Fibroblast of villous mesenchyme (primary cell): ENCODE measurements at regions not wholly inside any gene's neighbourhood (a gene's known extent, or its start where the extent isn't known, plus 50 kb on each side); places are given as distances from the start of the nearest gene placed in this dataset.
"Not testable (repeated sequence)": the region's sequence is repeated elsewhere in the genome, so short reads cannot be mapped to it uniquely, and the experiment has no call there.

Experiments used
- DNase-seq: peaks from one replicate; pipeline ENCODE4 v3.0.0-alpha.2; 2010; ENCODE audit warnings: low read depth
- H3K4me3 ChIP-seq: 2 replicates; pipeline ENCODE4 v1.5.1; 2011; ENCODE audit warnings: low read depth, mild to moderate bottlenecking, low read length
- TF ChIP-seq, protein P1 (sequence below): IDR thresholded peaks from 2 replicates; pipeline ENCODE4 v1.5.1; 2012; ENCODE audit warnings: low read depth, mild to moderate bottlenecking, low read length; ENCODE audit not compliant: insufficient read depth

- peak; percentile 22 for DNase-seq
- H3K4me3 ChIP-seq: not testable (repeated sequence)
These were observed 1546.5 kb downstream of the RPIA start for GRCh38 chr2:90237923-90238361.

GRCh38 chr2:90238505-90239230 lies 1547.2 kb downstream of the RPIA start:
- not testable (repeated sequence) for DNase-seq

More at GRCh38 chr2:90237923-90238361, 1546.5 kb downstream of the RPIA start:
- TF ChIP-seq, protein P1, sequence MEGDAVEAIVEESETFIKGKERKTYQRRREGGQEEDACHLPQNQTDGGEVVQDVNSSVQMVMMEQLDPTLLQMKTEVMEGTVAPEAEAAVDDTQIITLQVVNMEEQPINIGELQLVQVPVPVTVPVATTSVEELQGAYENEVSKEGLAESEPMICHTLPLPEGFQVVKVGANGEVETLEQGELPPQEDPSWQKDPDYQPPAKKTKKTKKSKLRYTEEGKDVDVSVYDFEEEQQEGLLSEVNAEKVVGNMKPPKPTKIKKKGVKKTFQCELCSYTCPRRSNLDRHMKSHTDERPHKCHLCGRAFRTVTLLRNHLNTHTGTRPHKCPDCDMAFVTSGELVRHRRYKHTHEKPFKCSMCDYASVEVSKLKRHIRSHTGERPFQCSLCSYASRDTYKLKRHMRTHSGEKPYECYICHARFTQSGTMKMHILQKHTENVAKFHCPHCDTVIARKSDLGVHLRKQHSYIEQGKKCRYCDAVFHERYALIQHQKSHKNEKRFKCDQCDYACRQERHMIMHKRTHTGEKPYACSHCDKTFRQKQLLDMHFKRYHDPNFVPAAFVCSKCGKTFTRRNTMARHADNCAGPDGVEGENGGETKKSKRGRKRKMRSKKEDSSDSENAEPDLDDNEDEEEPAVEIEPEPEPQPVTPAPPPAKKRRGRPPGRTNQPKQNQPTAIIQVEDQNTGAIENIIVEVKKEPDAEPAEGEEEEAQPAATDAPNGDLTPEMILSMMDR: peak; percentile 29

GRCh38 chr2:90239769-90240168 lies 1548.3 kb downstream of the RPIA start:
- H3K4me3 ChIP-seq, DNase-seq: not testable (repeated sequence)

More at GRCh38 chr2:90238505-90239230, 1547.2 kb downstream of the RPIA start:
- H3K4me3 ChIP-seq: not testable (repeated sequence)

GRCh38 chr2:90244902-90245765 lies 1553.7 kb downstream of the RPIA start:
- peak; percentile 9 for DNase-seq
- not testable (repeated sequence) for H3K4me3 ChIP-seq

DNA sequence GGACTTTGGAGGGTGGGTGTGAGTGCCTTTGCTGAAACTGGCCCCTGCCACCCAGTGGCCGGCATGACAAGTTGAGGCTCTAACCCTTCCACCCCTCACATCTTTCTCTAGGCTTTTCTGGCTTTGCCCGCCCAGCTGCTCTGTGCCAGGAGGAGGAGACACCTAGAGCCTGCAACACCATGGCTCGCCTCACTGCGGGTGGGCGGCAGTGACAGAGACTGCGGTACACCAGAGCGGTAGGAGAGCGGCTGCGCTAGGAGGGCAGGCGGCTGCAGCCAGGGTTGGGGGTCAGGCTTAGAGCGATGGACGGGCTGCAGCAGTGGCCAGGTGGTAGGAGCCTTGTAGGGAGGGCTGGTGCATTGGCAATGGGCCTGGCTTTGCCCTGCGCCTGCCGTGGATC lies 1556.9 kb downstream of the RPIA start:
- not testable (repeated sequence) for H3K4me3 ChIP-seq, DNase-seq

GRCh38 chr2:90250350-90250749 lies 1558.9 kb downstream of the RPIA start:
- not testable (repeated sequence) for H3K4me3 ChIP-seq, DNase-seq

GRCh38 chr2:90251576-90251975 lies 1560.1 kb downstream of the RPIA start:
- DNase-seq, H3K4me3 ChIP-seq: not testable (repeated sequence)

DNA sequence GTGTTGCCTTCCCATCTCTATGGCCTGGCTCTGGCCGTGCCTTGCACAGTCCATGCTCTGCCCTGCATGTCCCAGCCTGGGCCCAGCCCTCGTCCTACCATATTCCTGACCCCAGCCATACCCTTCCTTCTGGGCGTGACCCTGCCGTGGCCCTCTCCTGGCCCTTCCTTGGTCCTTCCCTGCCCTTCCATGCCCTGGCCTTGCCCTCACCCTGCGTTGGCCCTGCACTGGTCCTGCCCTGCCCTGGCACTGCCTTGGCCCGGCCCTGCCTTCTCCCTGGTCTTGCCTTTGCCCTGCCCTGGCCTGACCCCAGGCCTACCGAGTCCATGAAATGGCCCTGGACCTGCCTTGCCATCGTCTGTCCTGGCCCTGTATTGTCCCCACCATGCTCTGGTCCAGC lies 1561.8 kb downstream of the RPIA start:
- H3K4me3 ChIP-seq, DNase-seq: not testable (repeated sequence)

DNA sequence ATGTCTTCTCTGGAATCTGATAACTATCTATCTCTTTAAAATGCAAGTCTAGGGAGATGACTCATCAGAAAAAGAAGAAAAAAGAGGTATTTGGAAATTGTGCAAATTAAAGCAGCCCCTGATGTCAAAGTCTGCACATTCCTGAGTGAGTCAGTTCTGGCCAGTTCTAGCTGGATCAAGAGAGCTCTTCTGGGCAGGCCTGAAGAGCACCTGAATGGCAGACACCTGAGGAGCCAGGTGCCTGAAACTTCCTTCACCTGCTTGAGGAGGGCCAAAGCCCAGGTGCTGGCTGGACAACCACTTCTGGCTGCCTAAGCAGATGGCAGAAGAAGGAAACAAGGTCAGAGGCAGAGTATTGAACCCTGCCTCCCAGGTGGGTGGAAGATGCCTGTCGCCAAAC lies 1575.4 kb downstream of the RPIA start:
- not testable (repeated sequence) for DNase-seq, H3K4me3 ChIP-seq

DNA sequence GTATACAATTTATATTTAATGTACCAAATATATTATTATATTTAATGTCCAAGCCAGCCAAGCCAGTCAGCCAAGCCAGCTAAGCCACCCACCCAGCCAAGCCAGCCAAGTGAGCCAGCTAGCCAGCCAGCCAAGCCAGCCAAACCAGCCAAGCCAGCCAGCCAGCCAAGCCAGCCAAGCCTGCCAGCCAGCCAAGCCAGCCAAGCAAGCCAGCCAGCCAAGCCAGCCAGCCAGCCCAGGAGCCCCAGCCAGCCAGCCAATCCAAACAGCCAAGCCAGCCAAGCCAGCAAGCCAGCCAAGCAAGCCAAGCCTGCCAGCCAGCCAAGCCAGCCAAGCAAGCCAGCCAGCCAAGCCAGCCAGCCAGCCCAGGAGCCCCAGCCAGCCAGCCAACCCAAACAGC lies 1596.3 kb downstream of the RPIA start:
- DNase-seq, H3K4me3 ChIP-seq: not testable (repeated sequence)

DNA sequence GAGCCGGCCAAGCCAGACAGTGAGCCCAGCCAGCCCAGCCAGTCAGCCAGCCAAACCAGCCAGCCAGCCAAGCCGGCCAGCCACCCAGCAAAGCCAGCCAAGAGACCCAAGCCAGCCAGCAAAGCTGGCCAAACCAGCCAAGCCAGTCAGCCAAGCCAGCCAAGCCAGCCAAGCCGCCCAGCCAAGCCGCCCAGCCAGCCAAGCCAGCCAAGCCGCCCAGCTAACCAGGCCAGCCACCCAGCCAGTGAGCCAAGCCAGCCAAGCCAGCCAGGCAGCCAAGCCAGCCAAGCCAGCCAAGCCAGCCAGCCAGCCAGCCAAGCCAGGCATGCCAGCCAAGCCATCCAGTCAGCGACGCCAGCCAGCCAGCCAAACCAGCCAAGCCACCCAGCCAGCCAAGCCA lies 1596.9 kb downstream of the RPIA start:
- not testable (repeated sequence) for H3K4me3 ChIP-seq, DNase-seq

DNA sequence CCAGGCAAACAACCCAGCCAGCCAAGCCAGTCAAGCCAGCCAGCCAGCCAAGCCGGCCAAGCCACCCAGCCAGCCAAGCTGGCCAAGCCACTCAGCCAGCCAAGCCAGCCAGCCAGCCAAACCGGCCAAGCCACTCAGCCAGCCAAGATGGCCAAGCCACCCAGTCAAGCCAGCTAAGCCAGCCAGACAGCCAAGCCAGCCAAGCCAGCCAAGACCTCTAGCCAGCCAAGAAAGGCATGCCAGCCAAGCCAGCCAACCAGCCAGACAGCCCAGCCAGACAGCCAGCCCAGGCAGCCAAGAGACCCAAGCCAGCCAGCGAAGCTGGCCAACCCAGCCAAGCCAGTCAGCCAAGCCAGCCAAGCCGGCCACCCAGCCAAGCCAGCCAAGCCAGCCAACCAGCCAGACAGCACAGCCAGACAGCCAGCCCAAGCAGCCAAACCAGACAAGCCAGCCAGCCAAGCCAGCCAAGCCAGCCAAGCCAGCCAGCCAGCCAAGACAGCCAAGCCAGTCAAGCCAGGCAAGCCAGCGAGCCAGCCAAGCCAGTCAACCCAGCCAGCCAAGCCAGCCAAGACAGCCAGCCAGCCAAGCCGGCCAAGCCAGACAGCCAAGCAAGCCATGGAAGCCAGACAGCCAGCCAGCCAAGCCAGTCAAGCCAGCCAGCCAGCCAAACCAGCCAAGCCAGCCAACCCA lies 1598.0 kb downstream of the RPIA start:
- not testable (repeated sequence) for H3K4me3 ChIP-seq, DNase-seq

- not testable (repeated sequence) for DNase-seq
These were observed 1599.2 kb downstream of the RPIA start for GRCh38 chr2:90290701-90291100.

GRCh38 chr2:90291168-90291883 lies 1599.9 kb downstream of the RPIA start:
- not testable (repeated sequence) for H3K4me3 ChIP-seq, DNase-seq

More at GRCh38 chr2:90290701-90291100, 1599.2 kb downstream of the RPIA start:
- H3K4me3 ChIP-seq: not testable (repeated sequence)

DNA sequence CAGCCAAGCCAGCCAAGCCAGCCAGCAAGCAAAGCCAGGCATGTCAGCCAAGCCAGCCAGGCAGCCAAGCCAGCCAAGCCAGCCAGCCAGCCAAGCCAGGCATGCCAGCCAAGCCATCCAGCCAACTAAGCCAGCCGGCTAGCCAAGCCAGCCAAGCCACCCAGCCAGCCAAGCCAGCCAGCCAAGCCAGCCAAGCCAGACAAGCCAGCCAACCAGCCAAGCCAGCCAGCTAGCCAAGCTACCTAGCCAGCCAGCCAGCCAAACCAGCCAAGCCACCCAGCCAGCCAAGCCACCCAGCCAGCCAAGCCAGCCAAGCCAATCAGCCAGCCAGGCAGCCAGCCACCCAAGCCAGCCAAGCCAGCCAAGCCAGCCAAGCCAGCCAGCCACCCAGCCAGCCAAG lies 1600.5 kb downstream of the RPIA start:
- DNase-seq, H3K4me3 ChIP-seq: not testable (repeated sequence)

- not testable (repeated sequence) for DNase-seq, H3K4me3 ChIP-seq
These were observed 1601.0 kb downstream of the RPIA start for GRCh38 chr2:90292451-90292850.

DNA sequence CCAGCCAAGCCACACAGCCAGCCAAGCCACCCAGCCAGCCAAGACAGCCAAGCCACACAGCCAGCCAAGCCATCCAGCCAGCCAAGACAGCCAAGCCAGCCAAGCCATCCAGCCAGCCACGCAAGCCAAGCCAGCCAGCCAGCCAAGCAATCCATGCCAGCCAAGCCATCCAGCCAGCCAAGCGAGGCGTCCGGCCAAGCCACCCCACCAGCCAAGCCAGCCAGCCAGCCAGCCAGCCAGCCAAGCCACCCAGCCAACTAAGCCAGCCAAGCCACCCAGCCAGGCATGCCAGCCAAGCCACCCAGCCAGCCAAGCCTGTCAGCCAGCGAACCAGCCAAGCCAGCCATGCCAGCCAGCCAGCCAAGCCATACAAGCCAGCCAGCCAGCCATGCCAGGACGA lies 1601.8 kb downstream of the RPIA start:
- not testable (repeated sequence) for H3K4me3 ChIP-seq, DNase-seq
